SK-N-SH treated with all-trans-retinoic acid at 6 μM for 48 hours (cell line): ENCODE measurements at regions not wholly inside any gene's neighbourhood (a gene's known extent, or its start where the extent isn't known, plus 50 kb on each side); places are given as distances from the start of the nearest gene placed in this dataset.

Experiments used
- ATAC-seq: fragments of 200-7000 bp; cut with Tn5 transposase; 3 replicates; pipeline ENCODE4 v1.9.1; 2020; ENCODE audit warnings: mild to moderate bottlenecking, moderate library complexity
- ARNTL ChIP-seq: fragments of 450-650 bp; formaldehyde crosslinking; IDR thresholded peaks from 2 replicates; pipeline ENCODE4 v1.5.0; 2020; ENCODE audit warnings: low read depth, mild to moderate bottlenecking, moderate library complexity, borderline replicate concordance
- BACH2 ChIP-seq: fragments of 250-450 bp; sonication (Bioruptor Pico); IDR thresholded peaks from 2 replicates; pipeline ENCODE4 v1.9.0; 2021; ENCODE audit warnings: mild to moderate bottlenecking, borderline replicate concordance
- CSDC2 ChIP-seq: fragments of 250-450 bp; sonication (Bioruptor Pico); IDR thresholded peaks from 2 replicates; pipeline ENCODE4 v1.5.0; 2020; ENCODE audit warnings: mild to moderate bottlenecking, moderate library complexity
- ESRRG ChIP-seq: fragments of 250-450 bp; sonication (Bioruptor Pico); IDR thresholded peaks from 2 replicates; pipeline ENCODE4 v1.6.1; 2021; ENCODE audit warnings: mild to moderate bottlenecking
- GLIS3 ChIP-seq: fragments of 250-450 bp; sonication (Bioruptor Pico); IDR thresholded peaks from 2 replicates; pipeline ENCODE4 v1.5.0; 2020; ENCODE audit warnings: mild to moderate bottlenecking, moderate library complexity
- ISL1 ChIP-seq: fragments of 250-450 bp; sonication (Bioruptor Pico); IDR thresholded peaks from 2 replicates; pipeline ENCODE4 v2.1.2; 2022; ENCODE audit warnings: mild to moderate bottlenecking, moderate library complexity
- PATZ1 ChIP-seq: fragments of 250-450 bp; sonication (Bioruptor Pico); IDR thresholded peaks from 2 replicates; pipeline ENCODE4 v1.8.0; 2020; ENCODE audit warnings: mild to moderate bottlenecking, moderate library complexity, borderline replicate concordance
- POU6F1 ChIP-seq: fragments of 250-450 bp; sonication (Bioruptor Pico); IDR thresholded peaks from 2 replicates; pipeline ENCODE4 v1.8.0; 2021; ENCODE audit warnings: low read depth, mild to moderate bottlenecking, moderate library complexity, borderline replicate concordance
- PPARA ChIP-seq: fragments of 250-450 bp; sonication (Bioruptor Pico); IDR thresholded peaks from 2 replicates; pipeline ENCODE4 v1.5.0; 2020; ENCODE audit warnings: mild to moderate bottlenecking, borderline replicate concordance
- RARB ChIP-seq: fragments of 250-450 bp; sonication (Bioruptor Pico); IDR thresholded peaks from 2 replicates; pipeline ENCODE4 v1.8.0; 2021; ENCODE audit warnings: mild to moderate bottlenecking, moderate library complexity
- SNAI2 ChIP-seq: fragments of 250-450 bp; sonication (Bioruptor Pico); IDR thresholded peaks from 2 replicates; pipeline ENCODE4 v1.5.0; 2020; ENCODE audit warnings: mild to moderate bottlenecking, moderate library complexity
- TCF4 ChIP-seq: fragments of 250-450 bp; sonication (Bioruptor Pico); IDR thresholded peaks from 2 replicates; pipeline ENCODE4 v1.8.0; 2021; ENCODE audit warnings: mild to moderate bottlenecking, moderate library complexity, borderline replicate concordance
- TOX ChIP-seq: fragments of 250-450 bp; sonication (Bioruptor Pico); IDR thresholded peaks from 2 replicates; pipeline ENCODE4 v1.8.0; 2021; ENCODE audit warnings: mild to moderate bottlenecking, moderate library complexity, borderline replicate concordance
- TSHZ2 ChIP-seq: fragments of 250-450 bp; sonication (Bioruptor Pico); IDR thresholded peaks from 2 replicates; pipeline ENCODE4 v1.5.0; 2020; ENCODE audit warnings: mild to moderate bottlenecking, moderate library complexity
- ZFP3 ChIP-seq: fragments of 250-450 bp; sonication (Bioruptor Pico); IDR thresholded peaks from 2 replicates; pipeline ENCODE4 v1.5.0; 2020; ENCODE audit warnings: mild to moderate bottlenecking, moderate library complexity
- ZFP30 ChIP-seq: fragments of 450-650 bp; formaldehyde crosslinking; IDR thresholded peaks from 2 replicates; pipeline ENCODE4 v1.5.0; 2022; ENCODE audit warnings: mild to moderate bottlenecking, moderate library complexity
- ZNF565 ChIP-seq: fragments of 450-650 bp; formaldehyde crosslinking; conservative IDR thresholded peaks from 2 replicates; pipeline ENCODE4 v1.5.0; 2020; ENCODE audit warnings: low read depth, mild to moderate bottlenecking, moderate library complexity
- ZNF70 ChIP-seq: fragments of 450-650 bp; formaldehyde crosslinking; IDR thresholded peaks from 2 replicates; pipeline ENCODE4 v1.5.0; 2020; ENCODE audit warnings: mild to moderate bottlenecking, moderate library complexity
- TF ChIP-seq, protein P1 (sequence below): fragments of 250-450 bp; sonication (Bioruptor Pico); IDR thresholded peaks from 2 replicates; pipeline ENCODE4 v1.5.1; 2020; ENCODE audit warnings: low read depth, mild to moderate bottlenecking, moderate library complexity

DNA sequence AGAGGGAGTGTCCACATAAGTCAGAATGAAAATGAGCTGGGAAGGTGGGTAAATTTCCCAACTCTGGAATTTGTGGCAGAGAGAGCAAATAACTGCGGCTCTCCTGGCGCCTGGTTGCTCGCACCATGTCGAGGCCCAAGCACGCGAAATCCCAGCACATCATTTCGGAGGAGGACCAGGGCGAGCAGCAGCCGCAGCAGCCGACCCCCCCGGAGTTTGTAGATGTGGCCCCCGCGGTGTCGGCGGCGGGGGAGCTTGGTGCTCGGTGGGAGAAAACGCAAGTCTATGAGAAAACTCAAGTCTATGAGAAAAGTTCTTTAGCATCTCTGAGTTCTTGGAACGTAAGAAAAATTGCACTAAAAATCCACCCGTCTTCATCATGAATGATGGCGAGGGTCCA lies 60.3 kb downstream of the ACTBL2 start:
- no peak for ATAC-seq
- no peak for TF ChIP-seq TCF4 (CRISPR knock-in tag)
- no peak for TF ChIP-seq PPARA (CRISPR knock-in tag)
- TF ChIP-seq GLIS3 (CRISPR knock-in tag), result no peak
- TF ChIP-seq ARNTL, result no peak
- TF ChIP-seq RARB (CRISPR knock-in tag), result no peak
- TF ChIP-seq POU6F1, result no peak
- no peak for TF ChIP-seq ZFP3
- no peak for TF ChIP-seq TOX (CRISPR knock-in tag)

- TF ChIP-seq TOX (CRISPR knock-in tag) (no peak), POU6F1 (no peak), PATZ1 (no peak), BACH2 (CRISPR knock-in tag) (no peak), ARNTL (no peak), PPARA (CRISPR knock-in tag) (no peak), TSHZ2 (CRISPR knock-in tag) (no peak), ESRRG (CRISPR knock-in tag) (no peak), ZFP30 (CRISPR knock-in tag) (no peak), ZNF565 (no peak), ZNF70 (CRISPR knock-in tag) (no peak), ZFP3 (no peak), SNAI2 (CRISPR knock-in tag) (no peak), CSDC2 (CRISPR knock-in tag) (no peak), GLIS3 (CRISPR knock-in tag) (no peak)
- TF ChIP-seq, protein P1, sequence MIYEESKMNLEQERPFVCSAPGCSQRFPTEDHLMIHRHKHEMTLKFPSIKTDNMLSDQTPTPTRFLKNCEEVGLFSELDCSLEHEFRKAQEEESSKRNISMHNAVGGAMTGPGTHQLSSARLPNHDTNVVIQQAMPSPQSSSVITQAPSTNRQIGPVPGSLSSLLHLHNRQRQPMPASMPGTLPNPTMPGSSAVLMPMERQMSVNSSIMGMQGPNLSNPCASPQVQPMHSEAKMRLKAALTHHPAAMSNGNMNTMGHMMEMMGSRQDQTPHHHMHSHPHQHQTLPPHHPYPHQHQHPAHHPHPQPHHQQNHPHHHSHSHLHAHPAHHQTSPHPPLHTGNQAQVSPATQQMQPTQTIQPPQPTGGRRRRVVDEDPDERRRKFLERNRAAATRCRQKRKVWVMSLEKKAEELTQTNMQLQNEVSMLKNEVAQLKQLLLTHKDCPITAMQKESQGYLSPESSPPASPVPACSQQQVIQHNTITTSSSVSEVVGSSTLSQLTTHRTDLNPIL, result no peak
- ATAC-seq, result no peak
Measured at GRCh38 chr5:57420801-57421200, 61.8 kb downstream of the ACTBL2 start.

DNA sequence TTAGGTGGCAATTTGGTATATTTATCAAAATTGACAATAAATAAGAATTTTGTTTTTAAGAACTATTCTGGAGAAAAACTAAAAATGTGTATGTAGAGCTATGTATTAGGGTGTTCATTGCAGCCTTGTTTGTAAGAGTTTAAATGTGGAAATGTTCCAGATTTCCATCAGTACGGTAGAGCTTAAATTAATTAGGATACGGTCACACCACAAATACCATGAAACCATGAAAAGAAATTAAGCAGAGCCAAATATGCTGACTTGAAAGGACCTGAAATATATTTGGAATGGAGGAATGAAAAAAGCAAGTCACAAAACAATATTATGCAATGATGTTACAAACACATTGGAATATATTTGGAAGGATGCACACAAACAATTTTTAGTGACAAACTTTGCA lies 64.6 kb downstream of the ACTBL2 start:
- no peak for TF ChIP-seq PATZ1
- TF ChIP-seq, protein P1, result no peak
- no peak for TF ChIP-seq ISL1 (CRISPR knock-in tag)
- TF ChIP-seq ZNF70 (CRISPR knock-in tag), result no peak
- no peak for TF ChIP-seq GLIS3 (CRISPR knock-in tag)
- ATAC-seq, result no peak
